NCI-H524 treated with DMSO at 0.1 percent for 48 hours (cell line): ENCODE measurements at regions not wholly inside any gene's neighbourhood (a gene's known extent, or its start where the extent isn't known, plus 50 kb on each side); places are given as distances from the start of the nearest gene placed in this dataset.
"Not testable (repeated sequence)": the region's sequence is repeated elsewhere in the genome, so short reads cannot be mapped to it uniquely, and the experiment has no call there.

Experiments used
- DNase-seq: peaks from one replicate; lab custom pipeline; 2025; lab: John Stamatoyannopoulos, UW

GRCh38 chr6:169926617-169927417, 175.4 kb downstream of the ERMARD start:
- DNase-seq: no peak

GRCh38 chr6:169923468-169924464, 172.3 kb downstream of the ERMARD start:
- no peak for DNase-seq

DNA sequence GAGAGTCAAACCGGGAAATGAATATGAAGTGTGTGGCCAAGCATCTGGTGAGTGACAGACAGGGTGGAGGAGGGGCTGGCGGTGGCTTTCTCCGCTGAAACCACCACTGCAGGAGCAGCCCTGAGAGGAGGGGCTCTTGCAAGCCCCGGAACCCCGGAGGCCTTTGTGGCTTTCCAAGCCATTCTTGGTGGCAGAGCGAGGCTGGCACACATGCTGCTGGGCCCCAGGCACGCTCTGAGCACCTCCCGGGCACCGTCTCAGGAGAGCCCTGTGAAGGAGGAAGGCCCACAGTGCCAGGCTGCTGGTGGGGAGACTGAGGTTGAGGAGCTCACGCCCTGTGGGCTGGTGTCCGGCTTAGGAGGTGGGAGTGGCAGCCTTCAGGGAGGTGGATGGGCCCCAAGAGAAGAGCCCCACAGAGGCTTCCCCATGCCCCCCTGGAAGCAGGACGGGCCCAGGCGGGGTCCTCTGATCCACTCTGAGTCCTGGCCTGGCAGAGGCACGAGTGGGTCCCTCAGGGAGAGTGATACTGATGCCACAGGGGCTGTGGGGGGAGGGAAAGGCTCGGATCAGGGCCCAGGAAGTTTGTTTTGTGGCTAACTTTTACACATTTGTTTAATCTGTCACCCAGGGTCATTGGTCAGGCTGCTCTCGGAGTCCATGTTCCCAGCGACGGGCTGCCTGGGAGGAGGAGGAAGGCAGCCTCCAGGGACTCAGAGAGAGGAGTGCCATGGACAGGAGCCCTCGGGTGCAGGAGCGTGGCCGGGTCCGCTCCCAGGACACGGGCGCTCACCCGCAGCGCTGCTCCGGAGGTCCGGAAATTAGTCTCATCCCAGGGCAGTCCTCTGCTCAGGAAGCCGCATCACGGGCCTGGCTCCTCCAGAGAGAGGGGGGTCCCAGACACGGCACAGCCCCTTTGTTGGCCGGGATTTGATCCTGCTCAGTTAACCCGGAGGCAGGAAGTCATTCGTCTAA, 170.7 kb downstream of the ERMARD start:
- no peak for DNase-seq

DNA sequence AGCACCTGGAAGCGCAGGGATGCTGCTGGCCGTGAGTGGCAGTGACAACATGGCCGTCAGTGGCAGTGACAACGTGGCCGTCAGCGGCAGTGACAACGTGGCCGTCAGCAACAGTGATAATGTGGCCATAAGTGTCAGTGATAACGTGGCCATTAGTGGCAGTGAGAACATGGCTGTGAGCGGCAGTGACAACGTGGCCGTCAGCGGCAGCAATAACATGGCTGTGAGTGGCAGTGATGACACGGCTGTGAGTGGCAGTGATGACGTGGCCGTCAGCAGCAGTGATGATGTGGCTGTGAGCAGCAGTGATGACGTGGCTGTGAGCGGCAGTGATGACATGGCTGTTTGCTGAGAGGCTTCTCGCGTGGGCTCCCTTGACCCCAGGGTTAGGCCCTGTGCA, 169.8 kb downstream of the ERMARD start:
- DNase-seq: no peak

GRCh38 chr6:169920359-169921020, 169.1 kb downstream of the ERMARD start:
- DNase-seq: no peak

GRCh38 chr6:169918954-169919549, 167.6 kb downstream of the ERMARD start:
- no peak for DNase-seq

DNA sequence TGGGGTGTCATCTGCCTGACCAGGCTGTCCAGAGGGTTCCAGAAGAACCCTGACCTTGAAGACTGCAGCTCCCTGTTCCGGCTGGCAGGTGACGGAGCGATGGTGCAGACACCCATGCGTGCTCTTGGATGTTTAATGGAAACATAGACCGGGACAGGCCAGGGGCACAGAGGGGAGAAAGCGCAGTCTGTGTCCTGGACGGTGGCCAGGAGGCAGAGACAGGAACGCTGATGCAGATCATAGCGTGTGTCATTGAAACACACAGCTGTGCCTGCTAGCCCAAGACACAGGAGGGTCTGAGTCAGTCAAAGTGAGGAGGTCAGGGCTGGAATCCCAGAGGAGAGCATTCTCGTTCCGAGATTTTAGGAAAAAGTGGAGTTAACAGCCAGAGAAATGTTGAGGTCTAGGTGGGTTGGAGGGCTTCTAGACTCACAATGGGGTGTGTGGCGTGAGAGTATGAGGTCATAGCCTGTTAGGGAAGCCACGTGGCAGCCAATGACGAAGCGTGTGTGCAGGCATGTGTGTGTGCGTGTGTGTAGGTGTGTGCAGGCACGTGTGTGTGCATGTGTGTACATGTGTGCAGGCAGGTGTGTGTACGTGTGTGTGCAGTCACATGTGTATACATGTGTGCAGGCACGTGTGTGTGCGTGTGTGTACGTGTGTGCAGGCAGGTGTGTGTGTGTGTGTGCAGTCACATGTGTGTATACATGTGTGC, 167.0 kb downstream of the ERMARD start:
- no peak for DNase-seq

DNA sequence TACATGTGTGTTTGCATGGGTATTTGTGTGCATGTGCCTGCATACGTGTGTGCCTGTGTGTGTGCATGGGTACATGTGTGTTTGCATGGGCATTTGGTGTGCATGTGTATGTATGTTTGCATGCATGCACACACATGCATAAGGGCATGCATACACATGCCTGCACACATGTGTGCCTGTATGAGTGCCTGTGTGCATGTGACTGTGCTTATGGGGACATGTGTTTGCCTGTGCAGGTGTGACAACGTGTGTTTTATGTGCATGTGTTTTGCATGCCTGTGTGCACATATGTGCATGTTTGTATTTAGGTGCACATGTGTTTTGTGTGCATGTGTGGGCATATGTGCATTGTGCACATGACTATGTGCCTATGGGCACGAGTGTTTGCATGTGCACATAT, 165.7 kb downstream of the ERMARD start:
- no peak for DNase-seq

DNA sequence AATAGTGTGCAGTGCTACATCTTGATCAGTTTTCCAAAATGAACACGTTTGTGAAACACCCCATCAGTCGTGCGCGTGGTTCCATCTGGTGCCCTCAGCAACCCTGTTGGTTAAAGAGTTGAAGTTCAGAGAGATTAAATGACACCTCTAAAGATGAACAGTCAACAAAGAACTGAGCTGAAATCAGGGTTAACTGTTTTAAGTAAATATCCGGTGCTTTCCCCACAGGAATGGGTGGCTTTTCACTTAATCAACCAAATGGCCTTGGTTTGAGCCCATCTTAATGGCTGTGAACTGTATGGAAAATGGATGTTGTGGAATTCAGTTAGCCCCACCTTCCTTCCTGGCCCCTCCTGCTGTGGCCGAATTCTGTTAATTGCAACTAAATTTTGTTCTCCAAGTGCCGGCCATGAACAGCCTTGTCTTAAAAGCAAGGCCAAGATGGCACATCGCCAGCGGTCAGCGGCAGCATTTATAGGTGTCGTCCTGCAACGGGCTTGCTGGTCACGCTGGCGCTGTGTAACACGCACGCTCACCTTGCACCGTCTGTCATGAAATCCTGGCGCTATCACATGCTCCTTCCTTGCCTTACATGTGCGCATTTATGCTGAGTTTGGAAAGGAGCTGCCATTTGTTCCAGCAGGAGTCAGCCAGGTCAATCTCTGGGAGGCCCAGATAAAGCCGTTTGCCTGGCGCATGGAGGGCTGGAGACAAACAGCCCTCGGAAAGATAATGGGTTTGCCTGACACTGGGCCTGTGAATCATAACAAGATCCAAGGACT, 164.5 kb downstream of the ERMARD start:
- DNase-seq: no peak

DNA sequence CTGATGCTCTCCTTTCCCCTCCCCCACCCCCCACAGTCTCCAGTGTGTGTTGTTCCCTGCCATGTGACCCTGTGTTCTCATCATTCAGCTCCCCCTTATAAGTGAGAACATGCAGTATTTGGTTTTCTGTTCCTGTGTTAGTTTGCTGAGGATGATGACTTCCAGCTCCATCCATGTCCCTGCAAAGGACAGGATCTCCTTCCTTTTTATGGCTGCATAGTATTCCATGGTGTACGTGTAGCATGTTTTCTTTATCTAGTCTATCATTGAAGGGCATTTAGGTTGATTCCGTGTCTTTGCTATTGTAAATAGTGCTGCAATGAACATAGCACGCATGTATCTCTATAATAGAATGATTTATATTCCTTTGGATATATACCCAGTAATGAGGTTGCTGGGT, 162.3 kb downstream of the ERMARD start:
- not testable (repeated sequence) for DNase-seq

DNA sequence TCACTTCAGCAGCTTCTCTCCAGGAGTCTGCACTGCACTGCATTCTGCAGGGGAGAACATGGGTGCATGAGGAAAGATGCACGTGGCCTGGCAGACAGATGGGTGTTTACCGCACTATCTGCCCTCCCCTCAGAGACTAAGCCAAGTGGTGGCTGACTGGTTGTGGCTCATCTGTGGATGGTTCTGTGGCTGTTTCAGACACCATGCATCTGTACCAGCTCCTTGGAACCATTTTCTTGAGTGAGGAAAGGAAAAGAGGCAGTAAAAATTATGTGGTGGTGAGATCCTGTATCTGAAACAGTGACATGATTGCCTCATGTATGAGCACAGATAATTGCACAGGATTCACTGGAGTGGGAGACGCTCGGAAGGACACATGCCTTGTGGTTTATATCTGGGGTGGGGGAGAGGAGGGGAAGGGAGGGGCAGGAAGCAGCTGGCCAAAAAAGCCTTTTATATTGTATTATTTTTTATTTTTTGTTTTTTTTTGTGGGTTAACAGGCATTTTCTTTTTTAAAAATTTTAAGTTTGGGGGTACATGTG, 161.7 kb downstream of the ERMARD start:
- no peak for DNase-seq

- no peak for DNase-seq
These were observed 161.1 kb downstream of the ERMARD start for GRCh38 chr6:169912266-169913095.

- DNase-seq: no peak
These were observed 160.1 kb downstream of the ERMARD start for GRCh38 chr6:169911264-169912263.

DNA sequence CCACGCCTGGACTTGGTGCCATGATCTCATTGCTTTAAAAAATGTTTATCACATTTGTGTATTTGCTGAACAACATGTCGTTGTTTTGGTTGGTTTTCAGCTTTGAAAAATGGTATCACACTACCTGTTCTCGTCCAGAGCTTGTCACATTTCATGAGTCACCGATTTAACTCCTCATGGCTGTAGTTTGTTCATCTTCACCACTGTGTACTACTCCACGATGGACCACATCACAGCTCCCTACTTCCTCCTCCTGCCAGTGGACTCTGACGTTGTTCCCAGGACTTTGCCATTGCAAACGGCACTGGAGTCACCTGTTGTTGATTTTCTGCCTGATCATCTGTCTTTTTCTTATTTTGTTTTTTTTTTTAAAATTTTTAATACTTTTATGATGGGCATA, 157.7 kb downstream of the ERMARD start:
- DNase-seq: no peak

GRCh38 chr6:169908403-169908933, 157.0 kb downstream of the ERMARD start:
- DNase-seq: no peak

DNA sequence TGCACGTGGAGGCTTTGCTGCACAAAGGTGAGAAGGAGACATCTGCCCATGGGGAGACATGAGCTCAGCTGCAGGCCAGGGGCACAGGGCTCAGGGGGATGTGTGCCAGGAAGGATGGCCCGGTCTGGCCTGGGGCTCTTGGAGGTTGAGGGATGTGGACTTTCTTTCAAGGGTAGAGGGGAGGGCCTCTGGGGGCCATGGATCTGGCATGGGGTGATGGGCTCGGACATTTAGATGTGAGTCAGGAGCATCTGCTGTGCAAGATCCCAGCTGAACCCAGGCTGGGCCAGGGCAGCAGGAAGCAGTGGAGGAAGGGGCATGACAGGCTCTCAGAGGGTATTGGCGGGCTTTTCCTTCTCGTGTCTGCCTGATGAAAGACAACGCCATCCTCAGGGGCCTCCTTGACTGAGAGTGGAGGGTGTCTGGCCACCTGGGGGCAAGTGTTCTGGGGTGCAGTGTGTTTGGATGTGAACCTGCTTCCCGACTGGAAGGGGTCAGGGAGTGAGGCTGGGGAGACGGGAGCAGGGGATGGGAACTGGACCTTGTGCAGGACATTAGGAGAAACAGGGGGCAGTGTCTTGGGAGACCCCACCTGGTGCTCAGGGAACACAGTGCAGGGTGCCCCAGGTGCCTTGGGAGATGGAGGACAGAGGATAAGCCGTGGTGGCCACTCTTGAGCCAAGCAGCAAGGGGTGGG, 156.1 kb downstream of the ERMARD start:
- DNase-seq: no peak
